Activated naive CD8-positive, alpha-beta T cell treated with anti-CD3 and anti-CD28 coated beads, Interleukin-2, amount 50 U/mL, for 16 hours (primary cell): ENCODE measurements at regions not wholly inside any gene's neighbourhood (a gene's known extent, or its start where the extent isn't known, plus 50 kb on each side); places are given as distances from the start of the nearest gene placed in this dataset.

Source experiments
- DNase-seq: peaks from one replicate; pipeline ENCODE4 v3.0.0-alpha.2; 2020; ENCODE audit warnings: low read depth, low spot score

DNA sequence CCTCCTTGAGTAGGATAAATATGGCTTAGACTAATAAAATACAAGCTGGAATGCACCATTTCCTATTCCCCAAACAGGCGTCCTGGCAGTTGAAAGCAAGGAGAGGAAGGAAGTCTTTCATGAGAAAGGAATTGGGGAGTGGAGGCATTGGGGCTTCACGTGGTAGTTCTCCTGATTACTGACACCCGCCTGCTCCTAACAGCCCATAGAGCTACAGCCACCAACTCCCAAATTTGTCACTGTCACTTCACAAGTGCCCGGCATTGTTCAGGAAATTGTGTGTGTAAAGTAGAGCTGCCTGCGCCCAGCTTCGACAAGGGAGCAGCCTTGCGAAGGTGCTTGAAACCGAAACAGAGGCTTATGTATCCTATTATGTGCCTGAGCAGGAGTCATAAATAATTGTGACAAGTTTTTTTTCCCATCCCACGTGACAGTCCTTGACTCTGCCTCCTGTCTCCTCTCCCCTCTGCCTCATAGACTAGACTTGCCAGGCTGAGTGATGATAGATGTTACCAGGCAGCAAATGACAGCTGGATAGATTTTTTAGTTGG, 301.7 kb upstream of the ZFP64 start:
- no peak for DNase-seq

DNA sequence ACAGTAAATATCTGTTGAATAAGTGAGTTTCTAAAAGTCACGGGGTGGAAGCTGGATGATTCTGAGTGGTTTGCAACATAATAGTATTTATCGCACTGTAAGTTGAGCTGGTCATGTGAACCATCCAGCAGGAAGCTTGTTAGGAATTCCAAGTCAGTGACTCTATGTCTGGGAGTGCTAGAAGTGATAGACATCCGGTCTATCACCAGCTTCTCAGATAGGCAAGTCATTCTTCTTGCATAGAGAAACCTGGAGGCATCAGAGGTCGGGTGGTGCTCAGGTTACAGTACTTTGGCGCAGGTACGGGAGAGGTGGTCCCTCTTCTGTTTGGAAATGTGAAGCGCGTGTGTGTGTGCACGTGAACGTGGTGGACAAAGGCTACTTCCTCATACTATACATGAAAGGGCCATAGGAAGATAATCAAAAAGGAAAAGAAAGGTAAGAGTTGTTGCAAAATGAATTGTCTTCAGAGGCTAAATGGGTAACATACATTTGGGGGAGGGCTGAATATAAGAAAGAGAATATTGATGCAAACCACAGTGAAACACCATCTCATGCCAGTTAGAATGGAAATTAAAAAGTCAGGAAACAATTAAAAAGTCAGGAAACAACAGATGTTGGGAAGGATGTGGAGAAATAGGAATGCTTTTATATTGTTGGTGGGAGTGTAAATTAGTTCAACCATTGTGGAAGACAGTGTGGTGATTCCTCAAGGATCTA, 299.3 kb upstream of the ZFP64 start:
- DNase-seq: no peak

DNA sequence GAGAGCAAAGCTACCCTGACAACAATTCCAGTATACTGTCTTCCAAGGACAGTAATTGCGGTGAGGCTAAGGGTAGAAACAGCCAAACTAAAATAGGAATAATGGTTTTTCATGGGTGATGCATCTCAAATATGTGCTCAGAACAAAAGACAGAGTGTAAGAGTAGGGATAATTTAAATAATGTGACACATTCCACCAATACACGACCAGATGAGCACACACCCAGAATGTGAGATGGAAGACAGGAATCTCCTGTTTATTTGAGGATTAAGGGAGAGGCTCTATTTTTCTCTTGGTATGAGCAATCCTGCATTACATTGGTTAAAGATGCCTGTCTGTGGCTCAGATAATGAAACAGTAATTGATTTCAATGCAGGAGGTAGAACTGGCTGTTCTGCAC, 292.9 kb upstream of the ZFP64 start:
- DNase-seq: no peak

DNA sequence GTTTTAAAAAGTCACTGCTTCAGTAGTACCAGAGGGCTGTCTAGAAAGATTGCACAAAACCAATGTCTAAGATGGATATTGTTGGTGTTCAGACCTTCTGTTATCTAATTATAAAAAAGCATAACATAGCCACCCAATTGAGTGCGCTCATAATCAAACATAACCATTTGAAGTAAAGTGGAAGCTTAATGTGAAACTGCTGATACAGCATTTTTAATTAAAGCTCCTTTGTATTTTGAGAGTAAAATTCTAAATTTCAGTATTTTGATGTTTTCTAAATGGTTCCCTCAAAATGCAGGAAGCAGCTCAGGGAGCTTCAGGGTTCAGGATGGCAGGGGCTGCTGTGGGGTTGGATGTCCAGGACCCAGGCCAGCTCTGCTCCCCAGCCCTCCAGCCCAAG, 291.8 kb upstream of the ZFP64 start:
- no peak for DNase-seq

DNA sequence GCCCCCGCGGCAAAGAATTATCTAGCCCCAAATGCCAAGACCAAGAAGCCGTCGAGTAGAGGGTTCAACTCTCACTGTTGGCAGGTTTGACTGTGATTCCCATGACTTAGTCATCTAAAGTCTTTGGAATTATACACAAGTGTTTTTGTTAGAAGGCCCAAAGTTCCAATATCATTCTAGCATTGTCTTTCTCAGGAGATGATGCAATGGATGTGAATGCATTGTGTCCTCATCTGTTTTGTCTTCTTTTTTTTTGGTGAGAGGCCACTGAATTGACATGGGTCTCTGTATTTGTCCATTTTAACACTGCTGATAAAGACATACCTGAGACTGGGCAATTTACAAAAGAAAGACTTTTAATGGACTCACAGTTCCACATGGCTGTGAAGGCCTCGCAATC, 290.5 kb upstream of the ZFP64 start:
- DNase-seq: no peak

DNA sequence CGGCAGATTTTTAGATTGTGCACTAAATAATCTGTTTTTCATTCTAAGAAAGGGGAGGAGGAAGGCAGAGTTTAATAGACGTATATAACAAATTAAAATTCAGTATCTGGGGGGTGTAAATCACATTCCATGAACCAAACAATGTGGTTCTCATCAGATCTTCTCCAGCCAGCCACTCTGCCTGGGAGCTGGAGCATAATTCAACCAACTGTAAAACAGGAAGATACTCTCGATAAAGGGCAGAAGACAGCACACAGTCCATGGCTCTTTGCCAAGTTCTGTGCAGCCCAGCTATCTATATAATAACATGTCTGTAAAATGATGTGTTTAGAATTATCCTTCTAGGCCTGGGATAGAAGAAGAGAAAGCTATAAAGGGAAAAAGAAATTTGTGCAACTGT, 289.9 kb upstream of the ZFP64 start:
- DNase-seq: no peak

DNA sequence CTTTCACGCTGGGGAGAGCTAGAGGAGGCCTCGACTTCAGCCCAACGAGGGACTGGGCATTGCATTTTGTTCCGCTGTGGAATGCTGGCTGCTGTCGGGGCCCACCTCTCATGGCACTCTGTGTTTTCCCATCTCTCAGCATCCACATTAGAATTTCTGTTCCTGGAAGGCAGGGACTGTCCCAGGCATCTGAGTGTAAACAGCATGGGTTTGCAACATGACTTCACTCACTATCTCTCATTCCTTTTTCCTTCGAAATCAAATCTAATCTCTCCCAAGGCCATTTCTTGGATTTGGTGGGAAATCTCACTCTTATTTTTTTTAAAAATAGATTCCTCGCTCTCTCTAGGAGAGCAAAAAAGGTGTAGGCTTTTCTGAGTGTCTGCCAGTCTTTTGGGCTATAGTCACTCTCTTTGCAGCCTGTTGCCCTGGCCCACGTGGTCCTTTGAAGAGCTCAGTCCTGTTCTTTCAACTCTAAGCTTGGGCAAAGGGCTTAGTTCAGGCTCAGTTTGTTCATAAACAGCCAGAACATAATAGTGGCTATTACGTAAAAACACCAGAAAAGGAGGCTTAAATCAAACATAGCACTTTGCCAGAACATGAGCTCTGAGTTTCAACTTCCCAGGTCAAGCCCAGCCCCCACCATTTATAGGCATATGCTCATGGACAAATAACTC, 284.6 kb upstream of the ZFP64 start:
- DNase-seq: no peak

DNA sequence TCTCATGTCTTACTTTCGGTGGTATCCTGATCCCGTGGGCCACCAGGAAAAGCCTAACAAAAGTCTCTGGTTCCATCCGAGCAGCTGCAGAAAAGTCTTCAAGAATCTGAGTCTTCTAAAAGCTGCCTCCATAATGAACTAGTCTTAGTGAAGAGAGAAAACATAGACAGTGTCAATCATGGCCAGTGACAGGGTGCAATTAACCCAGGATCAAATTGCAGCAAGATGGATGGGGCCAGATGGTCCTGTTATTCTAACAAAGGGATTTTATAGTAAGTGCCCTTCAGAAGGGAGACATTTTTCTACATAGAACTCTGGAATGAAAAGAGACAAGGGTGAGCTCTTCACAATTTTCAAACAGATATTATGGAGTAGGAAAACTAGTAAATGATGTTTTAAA, 281.6 kb upstream of the ZFP64 start:
- no peak for DNase-seq

DNA sequence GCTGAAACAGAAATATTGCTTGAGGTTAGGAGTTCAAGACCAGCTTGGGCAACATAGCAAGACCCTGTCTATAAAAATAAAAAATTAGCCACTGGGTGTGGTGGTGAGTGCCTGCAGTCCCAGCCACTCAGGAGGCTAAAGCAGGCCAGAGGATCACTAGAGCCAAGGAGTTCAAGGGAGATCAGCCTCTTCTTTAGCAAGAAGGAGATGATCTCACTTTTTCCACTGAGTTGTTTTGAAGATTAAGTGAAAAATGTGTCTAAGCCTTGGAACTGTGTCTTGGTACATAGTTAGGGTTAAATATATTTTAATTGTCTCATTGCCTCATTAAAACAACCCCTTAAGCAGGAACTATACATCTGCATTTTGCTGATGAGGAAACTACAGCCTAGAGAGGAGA, 279.0 kb upstream of the ZFP64 start:
- DNase-seq: no peak

DNA sequence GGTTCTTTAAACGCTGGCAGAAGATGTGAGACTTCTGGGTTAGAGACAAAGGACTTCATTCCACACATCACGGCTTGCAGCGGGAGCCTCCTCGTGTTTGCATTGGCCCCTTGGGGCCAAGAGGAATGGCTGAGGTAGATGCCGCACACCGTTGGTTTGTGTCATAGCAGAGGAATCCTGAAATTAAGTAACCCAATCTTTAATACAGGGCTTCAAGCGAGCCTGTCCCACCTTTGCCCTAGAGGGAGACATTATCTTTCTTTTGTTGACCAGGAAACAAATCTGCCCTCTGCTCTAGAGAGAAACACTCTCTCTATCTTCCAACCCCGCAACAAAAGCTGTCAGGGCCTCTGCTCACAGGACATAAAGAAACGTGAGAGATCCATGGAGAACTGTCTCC, 277.5 kb upstream of the ZFP64 start:
- DNase-seq: no peak

DNA sequence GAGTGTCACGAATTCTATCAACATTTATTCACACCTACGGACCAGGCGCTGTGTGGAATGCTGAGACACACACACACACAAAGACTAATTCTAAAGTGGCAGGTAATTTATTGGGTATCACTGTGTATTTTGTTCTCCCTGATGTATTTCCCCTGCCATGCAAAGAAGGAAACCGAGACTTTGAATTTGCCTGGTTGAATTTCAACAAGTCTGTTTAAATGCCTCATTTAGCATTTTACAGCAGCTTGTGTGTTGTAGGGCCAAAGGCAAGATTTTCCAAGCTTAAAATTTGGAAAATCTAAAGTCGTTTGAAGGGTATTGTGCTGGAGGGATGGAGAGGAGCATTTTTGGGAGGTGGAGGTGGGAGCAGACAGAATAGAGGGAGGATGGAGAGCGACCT, 274.4 kb upstream of the ZFP64 start:
- DNase-seq: no peak

DNA sequence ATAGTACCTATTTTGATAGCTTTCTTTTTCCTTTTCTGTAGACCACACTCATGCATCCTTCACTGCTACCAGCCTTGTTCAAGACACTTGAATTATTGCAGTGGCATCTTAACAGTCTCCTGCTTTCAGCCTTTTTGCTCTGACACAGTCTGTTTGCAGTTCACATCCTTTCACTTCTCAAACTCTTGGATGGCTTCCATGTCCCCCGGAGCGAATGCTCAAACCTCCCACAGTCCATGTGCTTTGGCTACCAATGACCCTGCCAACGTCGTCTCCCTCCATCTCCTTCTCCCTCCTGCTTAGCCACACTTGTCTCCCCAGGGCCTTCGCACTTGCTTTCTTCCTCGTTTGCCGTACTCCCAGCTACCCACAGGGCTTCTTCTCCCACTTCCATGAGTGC, 270.0 kb upstream of the ZFP64 start:
- DNase-seq: no peak

DNA sequence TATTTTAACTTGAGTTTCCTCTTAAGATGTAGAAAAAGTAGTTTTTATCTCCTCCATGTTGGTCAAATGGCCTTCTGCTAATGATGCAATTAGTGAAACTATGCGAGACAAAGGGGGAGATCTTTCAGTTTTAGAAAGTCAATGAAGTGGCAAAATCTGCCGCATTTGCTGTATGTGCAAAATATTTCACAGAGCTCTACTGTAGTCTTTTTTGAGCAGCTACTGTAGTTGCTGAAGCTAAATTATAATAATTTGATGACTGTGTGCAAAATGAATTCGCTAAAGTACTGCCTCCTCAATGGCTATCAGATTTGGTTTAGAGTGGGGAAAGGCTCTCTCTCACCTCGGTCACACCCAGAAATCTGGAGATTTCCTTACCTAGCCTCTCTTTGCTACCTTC, 267.6 kb upstream of the ZFP64 start:
- DNase-seq: no peak

DNA sequence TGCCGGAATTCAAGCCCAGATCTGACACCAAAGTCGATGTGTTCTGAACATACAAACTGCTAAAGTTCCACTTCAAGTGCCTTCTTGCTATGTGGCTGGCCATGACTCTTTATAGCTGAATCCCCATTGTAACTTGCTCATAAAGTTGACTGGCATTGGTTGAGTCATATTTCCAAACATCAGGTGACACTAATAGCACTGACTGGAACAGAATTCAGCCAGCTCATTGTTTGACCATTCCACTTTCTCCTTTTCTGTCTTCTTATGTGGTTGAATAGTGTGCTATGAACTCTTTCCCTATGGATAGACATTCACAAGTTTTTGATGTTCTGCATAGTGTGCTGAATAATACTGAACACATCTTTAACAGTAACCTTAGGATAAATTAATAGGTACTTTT, 266.2 kb upstream of the ZFP64 start:
- no peak for DNase-seq

DNA sequence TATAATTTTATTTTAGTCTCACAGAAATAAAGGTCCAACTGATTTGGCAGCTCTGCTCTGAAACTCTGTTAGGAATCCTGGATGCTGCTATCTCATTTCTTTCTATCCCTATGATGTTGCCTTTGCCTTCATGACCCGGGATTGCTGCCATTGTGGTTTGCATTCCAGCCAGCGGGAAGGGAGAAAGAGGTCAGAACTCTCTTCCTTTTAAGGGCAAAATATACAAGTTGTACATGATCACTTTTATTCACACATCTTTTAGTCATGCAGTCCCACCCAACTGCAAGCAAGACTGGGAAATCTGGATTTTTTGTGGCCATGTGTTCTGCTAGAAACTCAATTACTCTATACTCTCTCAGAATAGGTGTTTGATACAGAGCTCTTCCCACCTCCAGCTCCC, 263.1 kb upstream of the ZFP64 start:
- no peak for DNase-seq

DNA sequence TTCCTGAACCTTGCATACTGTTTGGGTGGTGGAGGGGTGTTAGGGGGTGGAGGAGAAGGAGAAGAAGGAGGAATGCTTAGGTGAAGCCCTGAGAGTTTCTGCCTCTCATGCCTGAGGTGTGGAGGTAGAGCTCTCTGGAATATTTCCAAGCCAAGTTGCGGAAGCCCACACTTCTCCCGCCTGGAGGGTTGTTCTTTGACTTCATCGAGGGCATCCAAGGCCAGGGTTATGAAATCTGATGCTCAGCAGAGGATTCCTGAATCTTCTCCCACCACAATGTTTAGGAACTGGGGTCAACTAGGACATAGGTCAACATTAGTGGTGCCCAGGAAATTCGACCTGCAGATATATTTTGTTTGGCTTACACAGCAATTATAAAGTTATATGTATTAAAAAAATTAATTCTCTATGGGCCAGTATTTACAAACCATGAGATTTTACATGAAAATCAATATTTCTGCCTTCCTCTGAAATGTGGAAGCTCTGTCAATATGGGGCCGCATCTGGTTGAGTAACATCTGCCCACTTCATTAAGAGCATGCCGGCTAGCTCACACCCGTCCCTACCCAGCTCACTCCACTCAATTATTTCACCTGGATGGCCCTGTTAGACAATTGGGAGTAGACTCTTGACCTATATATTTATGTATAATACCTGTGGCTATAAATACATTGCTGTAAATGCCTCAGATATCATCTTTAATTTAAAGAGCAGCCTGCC, 257.1 kb upstream of the ZFP64 start:
- no peak for DNase-seq

DNA sequence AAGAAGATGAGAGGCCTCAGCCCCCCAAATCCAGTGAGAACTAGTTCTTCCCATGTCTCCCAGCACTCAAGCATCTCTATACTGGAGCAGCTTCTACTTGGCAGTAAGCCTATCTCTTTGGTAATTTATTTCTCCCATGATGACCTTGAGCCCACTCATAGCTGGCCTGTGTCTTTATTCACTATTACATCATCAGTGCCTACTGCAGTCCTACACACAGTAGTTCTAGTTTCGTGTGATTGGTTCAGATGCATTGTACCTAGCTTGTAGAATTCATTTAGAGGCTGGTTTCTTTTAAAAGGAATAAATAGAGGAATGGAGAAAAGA, 255.6 kb upstream of the ZFP64 start:
- DNase-seq: no peak

DNA sequence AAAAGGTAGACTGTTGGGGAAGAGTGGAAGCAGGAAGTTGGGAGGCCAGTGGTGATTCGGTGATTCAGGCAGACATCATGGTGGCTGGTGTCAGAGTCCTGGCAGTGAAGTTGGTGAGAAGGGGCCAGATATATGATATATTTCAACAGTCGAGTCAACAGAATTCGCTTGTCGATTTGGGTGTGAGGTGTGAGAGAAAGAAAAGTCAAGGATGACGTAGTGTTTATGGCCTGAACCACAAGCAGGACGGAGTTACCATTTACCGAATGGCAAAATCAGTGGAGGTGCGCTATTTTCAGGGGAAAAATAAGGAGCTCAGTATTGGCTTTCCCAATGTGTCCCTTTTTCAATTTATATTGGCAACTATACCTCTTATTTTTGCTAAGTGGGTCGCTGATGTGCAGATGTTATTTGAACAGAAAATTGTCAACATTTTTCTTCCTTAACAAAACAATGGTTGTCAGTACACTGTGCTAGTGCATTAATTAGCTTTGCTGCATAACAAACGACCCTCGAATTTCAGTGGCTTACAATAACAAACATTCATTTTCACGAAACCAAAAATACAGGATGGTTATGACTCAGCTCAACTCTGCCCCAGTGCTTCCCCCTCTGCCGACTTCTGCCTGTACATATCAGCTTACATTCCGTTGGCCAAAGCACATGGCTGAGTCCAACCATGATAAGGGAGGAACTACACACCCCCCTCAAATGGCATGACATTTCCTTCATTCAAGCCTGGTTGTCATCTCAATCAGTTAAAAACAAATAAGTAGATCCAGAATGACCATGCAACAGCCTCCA, 255.0 kb upstream of the ZFP64 start:
- no peak for DNase-seq

DNA sequence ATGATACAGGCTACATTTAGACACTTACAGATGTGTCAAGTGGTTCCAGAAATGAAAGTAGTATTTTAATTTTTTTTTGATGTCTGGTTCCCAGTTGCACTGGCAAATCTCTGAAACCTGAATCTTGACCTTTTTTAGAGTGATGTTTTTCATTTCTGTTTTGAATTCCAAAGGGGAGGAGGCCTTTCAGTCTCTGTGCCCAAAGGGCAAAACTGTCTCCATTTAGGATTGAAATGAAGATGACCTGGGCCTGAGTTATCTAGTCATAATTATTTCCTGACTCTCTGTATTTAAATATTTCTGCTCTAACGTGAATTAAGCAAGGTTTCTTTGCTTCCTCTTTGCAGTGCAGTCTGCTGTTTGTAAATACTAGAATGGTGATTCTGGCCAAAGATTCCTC, 252.9 kb upstream of the ZFP64 start:
- DNase-seq: no peak

DNA sequence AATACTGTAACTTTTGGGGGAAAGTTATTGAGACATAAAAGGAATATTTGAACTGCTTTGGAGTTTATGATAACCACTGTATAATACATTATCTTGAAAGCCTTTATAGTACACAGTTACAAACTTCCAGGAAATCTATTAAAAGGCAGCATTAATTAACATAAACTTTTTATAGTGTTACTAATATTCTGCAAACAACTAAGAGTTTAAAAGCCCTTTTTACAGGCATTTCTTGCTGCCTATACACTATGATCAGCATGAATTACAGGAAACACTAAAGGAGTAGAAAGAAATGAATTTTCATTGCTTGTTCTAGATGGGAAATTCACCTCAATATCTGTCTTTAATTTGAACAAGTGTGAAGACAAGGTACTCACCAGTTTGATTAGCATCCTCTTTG, 252.3 kb upstream of the ZFP64 start:
- DNase-seq: no peak

DNA sequence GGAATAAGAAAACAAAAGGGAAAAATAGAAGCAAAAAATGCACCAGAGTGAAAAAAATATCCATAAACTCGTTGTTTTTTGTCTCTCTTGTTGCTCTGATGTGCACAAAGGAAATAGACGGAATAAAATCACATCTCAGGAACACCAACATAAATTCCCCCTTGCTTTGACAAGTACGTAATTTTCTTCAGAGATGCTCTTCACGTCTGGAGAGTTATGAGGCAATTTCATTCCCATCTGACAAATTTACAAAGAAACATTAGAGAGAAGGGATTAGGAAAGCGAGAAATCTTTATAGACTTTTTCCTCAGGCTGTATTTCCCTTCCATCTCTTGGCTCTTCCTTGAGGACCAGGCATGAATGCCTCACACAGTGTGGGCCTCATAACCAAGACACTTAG, 250.1 kb upstream of the ZFP64 start:
- DNase-seq: no peak

DNA sequence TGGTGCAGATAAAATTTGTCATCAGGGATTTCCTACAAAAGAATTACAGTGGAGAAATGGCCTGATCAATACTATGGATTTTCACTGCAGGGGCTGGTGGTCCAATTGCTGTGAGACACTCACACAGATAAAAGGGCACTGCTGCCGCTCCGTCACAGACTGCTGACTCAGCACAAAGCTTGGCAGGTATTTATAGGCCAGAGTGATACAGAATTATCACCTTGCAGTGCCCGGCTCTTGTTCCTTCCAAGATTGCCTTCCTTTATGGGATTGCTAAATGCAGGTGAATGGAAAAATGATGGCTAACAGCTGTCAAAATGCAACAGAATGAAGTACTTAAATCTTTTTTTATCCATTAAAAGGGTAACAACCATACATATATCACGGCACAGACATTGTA, 247.8 kb upstream of the ZFP64 start:
- no peak for DNase-seq
